KMS-11 (cell line): ENCODE measurements at regions not wholly inside any gene's neighbourhood (a gene's known extent, or its start where the extent isn't known, plus 50 kb on each side); places are given as distances from the start of the nearest gene placed in this dataset.
"Not testable (repeated sequence)": the region's sequence is repeated elsewhere in the genome, so short reads cannot be mapped to it uniquely, and the experiment has no call there.

ENCODE experiments used
- H2AFZ ChIP-seq: fragments of 200-600 bp; sonication (generic); 2 replicates; pipeline ENCODE4 v1.6.1; 2016; ENCODE audit warnings: antibody characterized with exemption, mixed run types, low read depth
- H3K27ac ChIP-seq: fragments of 200-600 bp; sonication (generic); 2 replicates; pipeline ENCODE4 v1.6.1; 2016; ENCODE audit warnings: mild to moderate bottlenecking, mixed run types
- H3K27me3 ChIP-seq: fragments of 200-600 bp; sonication (generic); 2 replicates; pipeline ENCODE4 v1.6.1; 2017; ENCODE audit warnings: mild to moderate bottlenecking, low read depth, mixed run types, moderate library complexity; ENCODE audit not compliant: insufficient read depth
- H3K36me3 ChIP-seq: fragments of 200-600 bp; sonication (generic); 2 replicates; pipeline ENCODE4 v1.6.1; 2017; ENCODE audit warnings: mild to moderate bottlenecking, mixed run types; ENCODE audit not compliant: insufficient read depth
- H3K4me1 ChIP-seq: fragments of 200-600 bp; sonication (generic); 2 replicates; pipeline ENCODE4 v1.6.1; 2016; ENCODE audit warnings: mild to moderate bottlenecking, low read depth, mixed run types; ENCODE audit not compliant: poor library complexity, severe bottlenecking
- H3K4me2 ChIP-seq: fragments of 200-600 bp; sonication (generic); 2 replicates; pipeline ENCODE4 v1.7.0; 2016; ENCODE audit warnings: mild to moderate bottlenecking, mixed run types
- H3K4me3 ChIP-seq: fragments of 200-600 bp; sonication (generic); IDR thresholded peaks from 2 replicates; pipeline ENCODE4 v1.6.1; 2017; ENCODE audit warnings: low read depth, low read length, mixed read lengths; ENCODE audit not compliant: insufficient read depth
- H3K79me2 ChIP-seq: fragments of 200-600 bp; sonication (generic); 2 replicates; pipeline ENCODE4 v1.6.1; 2016; ENCODE audit warnings: low read depth, mixed run types; ENCODE audit not compliant: insufficient read depth
- H3K9ac ChIP-seq: fragments of 200-600 bp; sonication (generic); 2 replicates; pipeline ENCODE4 v1.6.1; 2016; ENCODE audit warnings: mild to moderate bottlenecking, mixed run types
- H4K20me1 ChIP-seq: fragments of 200-600 bp; sonication (generic); 2 replicates; pipeline ENCODE4 v1.6.1; 2016; ENCODE audit warnings: mild to moderate bottlenecking, mixed run types; ENCODE audit not compliant: insufficient read depth
- CTCF ChIP-seq: fragments of 200-600 bp; sonication (generic); conservative IDR thresholded peaks from 2 replicates; pipeline ENCODE4 v1.6.1; 2017; ENCODE audit warnings: low read depth, mild to moderate bottlenecking, antibody characterized with exemption, low read length, moderate library complexity, mixed read lengths

GRCh38 chr6:82624251-82624650 lies 260.6 kb downstream of the TPBG start:
- Histone ChIP-seq H3K27me3 (no peaks in the 10 kb centered on the region), H3K79me2 (no peaks in the 10 kb centered on the region), H3K4me2 (no peak overlapping the region), H3K36me3 (no peaks in the 10 kb centered on the region), H4K20me1 (no peaks in the 10 kb centered on the region), H3K9ac (no peak overlapping the region), H2AFZ (no peak overlapping the region), H3K27ac (no peak overlapping the region), H3K4me3 (no peak overlapping the region), H3K4me1 (no peaks in the 10 kb centered on the region)
- TF ChIP-seq CTCF: no peak

- H2AFZ ChIP-seq, H3K9ac ChIP-seq, H3K4me1 ChIP-seq, H3K27me3 ChIP-seq, H4K20me1 ChIP-seq, H3K79me2 ChIP-seq, H3K36me3 ChIP-seq, H3K4me2 ChIP-seq, H3K27ac ChIP-seq, H3K4me3 ChIP-seq: not testable (repeated sequence)
Measured at GRCh38 chr6:82626946-82627345, 263.3 kb downstream of the TPBG start.

- no peak overlapping the region for H3K4me3 ChIP-seq
- no peak overlapping the region for H3K4me2 ChIP-seq
- TF ChIP-seq CTCF: no peak
- H3K9ac ChIP-seq: no peak overlapping the region
- H4K20me1 ChIP-seq: no peaks in the 10 kb centered on the region
- H2AFZ ChIP-seq: no peak overlapping the region
- H3K27me3 ChIP-seq: no peaks in the 10 kb centered on the region
- no peaks in the 10 kb centered on the region for H3K79me2 ChIP-seq
- no peak overlapping the region for H3K27ac ChIP-seq
- no peaks in the 10 kb centered on the region for H3K4me1 ChIP-seq
- H3K36me3 ChIP-seq: no peaks in the 10 kb centered on the region
Measured at GRCh38 chr6:82629921-82630320, 266.3 kb downstream of the TPBG start.

GRCh38 chr6:82641677-82642076 lies 278.1 kb downstream of the TPBG start:
- no peak overlapping the region for H3K4me2 ChIP-seq
- H3K79me2 ChIP-seq: no peaks in the 10 kb centered on the region
- H3K36me3 ChIP-seq: no peaks in the 10 kb centered on the region
- H3K27ac ChIP-seq: no peak overlapping the region
- H4K20me1 ChIP-seq: no peaks in the 10 kb centered on the region
- no peak overlapping the region for H3K4me3 ChIP-seq
- no peaks in the 10 kb centered on the region for H3K4me1 ChIP-seq
- H3K27me3 ChIP-seq: no peaks in the 10 kb centered on the region
- TF ChIP-seq CTCF: no peak
- H3K9ac ChIP-seq: no peak overlapping the region
- no peak overlapping the region for H2AFZ ChIP-seq

GRCh38 chr6:82645536-82646230 lies 282.1 kb downstream of the TPBG start:
- no peak overlapping the region for H3K4me2 ChIP-seq

More at GRCh38 chr6:82645536-82646230, 282.1 kb downstream of the TPBG start:
- Histone ChIP-seq H3K36me3 (no peaks in the 10 kb centered on the region), H3K4me1 (no peaks in the 10 kb centered on the region), H3K79me2 (no peaks in the 10 kb centered on the region), H3K4me3 (no peak overlapping the region), H3K27ac (no peak overlapping the region), H2AFZ (no peak overlapping the region), H3K27me3 (no peaks in the 10 kb centered on the region), H4K20me1 (no peaks in the 10 kb centered on the region), H3K9ac (no peak overlapping the region)
- TF ChIP-seq CTCF: no peak
